Stomach (tissue), 8 donors: ENCODE measurements at regions not wholly inside any gene's neighbourhood (a gene's known extent, or its start where the extent isn't known, plus 50 kb on each side); places are given as distances from the start of the nearest gene placed in this dataset.

Experiments
- DNase-seq, 2 donors: peaks; one replicate each; pipeline versions ENCODE4 v3.0.0 to v3.0.0-alpha.2; 2013 to 2019
- H3K27ac ChIP-seq, 5 donors: fragments of 200-600 bp in 4 of 5; sonication (generic) in 4 of 5; one replicate each; pipeline ENCODE4 v1.5.1; 2013 to 2019; ENCODE audit warnings: mild to moderate bottlenecking in 1 of 5, moderate library complexity in 1 of 5
- H3K27me3 ChIP-seq, 3 donors: fragments of 200-600 bp; sonication (generic); one replicate each; pipeline ENCODE4 v1.5.1; 2017 to 2019; ENCODE audit warnings: mixed run types in 1 of 3
- H3K36me3 ChIP-seq, 4 donors: fragments of 200-600 bp; sonication (generic); 1 replicate in 3 of 4; 2 replicates in 1 of 4; pipeline ENCODE4 v1.5.1; 2016 to 2019
- H3K4me1 ChIP-seq, 4 donors: fragments of 200-600 bp; sonication (generic); one replicate each; pipeline ENCODE4 v1.5.1; 2016 to 2019
- H3K4me3 ChIP-seq, 4 donors: fragments of 200-600 bp; sonication (generic) in 3 of 4; one replicate each; pipeline ENCODE4 v1.5.1; 2016 to 2019; ENCODE audit warnings: mild to moderate bottlenecking in 1 of 4
- H3K9me3 ChIP-seq, 4 donors: fragments of 200-600 bp; sonication (generic); one replicate each; pipeline ENCODE4 v1.5.1; 2016 to 2019
- CTCF ChIP-seq, 7 experiments: fragments of 450-650 bp in 4 of 7; fragments of 200-600 bp in 3 of 7; sonication (generic) in 3 of 7; IDR thresholded peaks; one replicate each; pipeline ENCODE4 v1.5.1; 2016 to 2019; ENCODE audit warnings: antibody characterized with exemption in 7 of 7, control low read depth in 2 of 7, mild to moderate bottlenecking in 1 of 7
- EP300 ChIP-seq: sonication (generic); formaldehyde crosslinking; IDR thresholded peaks from one replicate; pipeline ENCODE4 v1.6.1; 2017; ENCODE audit warnings: antibody characterized with exemption
- POLR2A ChIP-seq, 4 donors: fragments of 450-650 bp; IDR thresholded peaks; one replicate each; pipeline ENCODE4 v1.6.1; 2016; ENCODE audit warnings: antibody characterized with exemption in 4 of 4, control low read depth in 2 of 4, mild to moderate bottlenecking in 1 of 4, moderate library complexity in 1 of 4
- POLR2AphosphoS5 ChIP-seq, 3 donors: sonication (generic); formaldehyde crosslinking; IDR thresholded peaks; one replicate each; pipeline ENCODE4 v1.6.1; 2016; ENCODE audit warnings: antibody characterized with exemption in 3 of 3
- WGBS, 5 donors: extraction: QIAGEN DNeasy Blood & Tissue Kit in 3 of 5; methylation state at CpG; one replicate each; pipeline versions ENCODE4 v1.1.5 to v1.1.7; 2013 to 2018; 5-methylcytosine and 5-hydroxymethylcytosine counted together
- intact Hi-C: fragments of 100-400 bp; cut with DNase I; formaldehyde crosslinking; loops from one replicate; pipeline ENCODE4 v1.15.1; 2023; ENCODE audit warnings: low total_unique reads
- donor health status: healthy with polysubstance abuse.
- donor health status: Bipolar disorder and iron deficiency.
- donor health status: healthy.

GRCh38 chr13:103273825-103274224, 207.6 kb upstream of the SLC10A2 start:
- H3K27ac ChIP-seq = no peak overlapping the region
- H3K27me3 ChIP-seq = no peaks in the 10 kb centered on the region
- intact Hi-C loops = no loop called here
- no peak for DNase-seq
- TF ChIP-seq CTCF (IDR thresholded peaks at IDR 0.05) (no peak), POLR2A (IDR thresholded peaks at IDR 0.05) (no peak), EP300 (no peak), POLR2AphosphoS5 (IDR thresholded peaks at IDR 0.05) (no peak)
- no peak overlapping the region for H3K4me3 ChIP-seq
- H3K9me3 ChIP-seq = peaks cover 0 to 2% (median 0%) of the 10 kb centered on the region in 4 donors
- no peaks in the 10 kb centered on the region for H3K4me1 ChIP-seq
- H3K36me3 ChIP-seq = no peaks in the 10 kb centered on the region

GRCh38 chr13:103272770-103273169, 206.6 kb upstream of the SLC10A2 start:
- intact Hi-C loops = no loop called here
- 55 to 82% (median 70%) methylated on average over 2 of the region's 2 CpGs for WGBS, 5 donors

GRCh38 chr13:103263448-103263847, 197.2 kb upstream of the SLC10A2 start:
- no peaks in the 10 kb centered on the region for H3K27me3 ChIP-seq
- 66 to 83% (median 73%) methylated on average over 3 of the region's 3 CpGs for WGBS, 5 donors

More at GRCh38 chr13:103272770-103273169, 206.6 kb upstream of the SLC10A2 start:
- H3K27me3 ChIP-seq = no peaks in the 10 kb centered on the region
- H3K27ac ChIP-seq = no peak overlapping the region
- no peak overlapping the region for H3K4me3 ChIP-seq
- no peaks in the 10 kb centered on the region for H3K4me1 ChIP-seq
- no peak for TF ChIP-seq POLR2AphosphoS5 (IDR thresholded peaks at IDR 0.05)
- TF ChIP-seq POLR2A (IDR thresholded peaks at IDR 0.05) = no peak
- TF ChIP-seq EP300 = no peak
- no peak for TF ChIP-seq CTCF (IDR thresholded peaks at IDR 0.05)
- H3K9me3 ChIP-seq = peaks cover 0 to 11% (median 6%) of the 10 kb centered on the region in 4 donors
- no peaks in the 10 kb centered on the region for H3K36me3 ChIP-seq
- DNase-seq = no peak

GRCh38 chr13:103255587-103256301, 189.5 kb upstream of the SLC10A2 start:
- Histone ChIP-seq H3K9me3 (peaks cover 0 to 16% (median 2%) of the 10 kb centered on the region in 4 donors), H3K4me3 (no peak overlapping the region), H3K36me3 (no peaks in the 10 kb centered on the region), H3K4me1 (no peaks in the 10 kb centered on the region), H3K27me3 (no peaks in the 10 kb centered on the region), H3K27ac (no peak overlapping the region)
- intact Hi-C loops = no loop called here
- DNase-seq = no peak
- WGBS, 5 donors = 26 to 41% (median 32%) methylated on average over 4 of the region's 4 CpGs
- TF ChIP-seq POLR2A (IDR thresholded peaks at IDR 0.05) (no peak), CTCF (IDR thresholded peaks at IDR 0.05) (no peak), EP300 (no peak), POLR2AphosphoS5 (IDR thresholded peaks at IDR 0.05) (no peak)

More at GRCh38 chr13:103263448-103263847, 197.2 kb upstream of the SLC10A2 start:
- H3K4me3 ChIP-seq = no peak overlapping the region
- no peak for DNase-seq
- no peaks in the 10 kb centered on the region for H3K4me1 ChIP-seq
- H3K27ac ChIP-seq = no peak overlapping the region
- intact Hi-C loops = no loop called here
- H3K9me3 ChIP-seq = peaks cover 0 to 33% (median 24%) of the 10 kb centered on the region in 4 donors
- TF ChIP-seq POLR2A (IDR thresholded peaks at IDR 0.05) (no peak), EP300 (no peak), CTCF (IDR thresholded peaks at IDR 0.05) (no peak), POLR2AphosphoS5 (IDR thresholded peaks at IDR 0.05) (no peak)
- H3K36me3 ChIP-seq = no peaks in the 10 kb centered on the region
